Left cardiac atrium (tissue), 4 donors: ENCODE measurements at regions not wholly inside any gene's neighbourhood (a gene's known extent, or its start where the extent isn't known, plus 50 kb on each side); places are given as distances from the start of the nearest gene placed in this dataset.

ENCODE experiments used
- ATAC-seq, 2 donors: fragments of 200-7000 bp; cut with Tn5 transposase; one replicate each; pipeline ENCODE4 v1.9.1; 2020; ENCODE audit warnings: mild to moderate bottlenecking in 2 of 2, moderate library complexity in 2 of 2
- DNase-seq: peaks from one replicate; pipeline ENCODE4 v3.0.0-alpha.2; 2020
- intact Hi-C, 2 donors: fragments of 100-400 bp; cut with DNase I; formaldehyde crosslinking; loops; one replicate each; pipeline versions ENCODE4 v1.14.1 to v1.15.1; 2022 to 2023
- donor health status: DM: no; HTN: yes; CAD: no.
- donor health status: DM: no; HTN: yes; CAD: no; lungs with severe emphysema.
- donor health status: DM: yes; HTN: yes; CAD: no.
- donor health status: Dilated cardiomyopathy.

- DNase-seq = no peak
- intact Hi-C loops = no loop called here
- ATAC-seq = no peak
Observed at GRCh38 chr10:120641695-120642094, 184.7 kb downstream of the PLPP4 start.

GRCh38 chr10:120643351-120643750 lies 186.3 kb downstream of the PLPP4 start:
- no peak for DNase-seq
- no peak for ATAC-seq
- intact Hi-C loops = no loop called here

GRCh38 chr10:120644556-120645410 lies 187.8 kb downstream of the PLPP4 start:
- intact Hi-C loops = no loop called here
- ATAC-seq = no peak

GRCh38 chr10:120646159-120646732 lies 189.2 kb downstream of the PLPP4 start:
- DNase-seq (no peak), ATAC-seq (no peak)
- intact Hi-C loops = no loop called here

More at GRCh38 chr10:120644556-120645410, 187.8 kb downstream of the PLPP4 start:
- no peak for DNase-seq

- intact Hi-C loops = no loop called here
- no peak for ATAC-seq
- no peak for DNase-seq
Observed at GRCh38 chr10:120646738-120647456, 189.9 kb downstream of the PLPP4 start.

GRCh38 chr10:120650705-120651399 lies 193.8 kb downstream of the PLPP4 start:
- intact Hi-C loops = no loop called here
- no peak for DNase-seq
- ATAC-seq = no peak

- no peak for DNase-seq
- no peak for ATAC-seq
- intact Hi-C loops = no loop called here
Observed at GRCh38 chr10:120656107-120656506, 195.1 kb upstream of the WDR11 start.

- ATAC-seq (no peak), DNase-seq (no peak)
- intact Hi-C loops = no loop called here
Observed at GRCh38 chr10:120657371-120657770, 193.8 kb upstream of the WDR11 start.

GRCh38 chr10:120658943-120659885 lies 191.9 kb upstream of the WDR11 start:
- intact Hi-C loops = no loop called here
- DNase-seq (no peak), ATAC-seq (no peak)

GRCh38 chr10:120666308-120666707 lies 184.9 kb upstream of the WDR11 start:
- no peak for ATAC-seq
- intact Hi-C loops = no loop called here
- DNase-seq = no peak

- DNase-seq = no peak
- intact Hi-C loops = no loop called here
- no peak for ATAC-seq
Observed at GRCh38 chr10:120667276-120667675, 183.9 kb upstream of the WDR11 start.

- intact Hi-C loops = no loop called here
- no peak for DNase-seq
- ATAC-seq = no peak
Observed at GRCh38 chr10:120671491-120671890, 179.7 kb upstream of the WDR11 start.

- no peak for ATAC-seq
- DNase-seq = no peak
- intact Hi-C loops = no loop called here
Observed at GRCh38 chr10:120683454-120683853, 167.7 kb upstream of the WDR11 start.

- ATAC-seq = no peak
- intact Hi-C loops = no loop called here
Observed at GRCh38 chr10:120684226-120684625, 166.9 kb upstream of the WDR11 start.

GRCh38 chr10:120685136-120685535 lies 166.0 kb upstream of the WDR11 start:
- DNase-seq (no peak), ATAC-seq (no peak)
- intact Hi-C loops = no loop called here

More at GRCh38 chr10:120684226-120684625, 166.9 kb upstream of the WDR11 start:
- no peak for DNase-seq

GRCh38 chr10:120688928-120689327 lies 162.2 kb upstream of the WDR11 start:
- intact Hi-C loops = no loop called here
- no peak for ATAC-seq

GRCh38 chr10:120689777-120690529 lies 161.2 kb upstream of the WDR11 start:
- intact Hi-C loops = no loop called here
- no peak for DNase-seq
- ATAC-seq = no peak

More at GRCh38 chr10:120688928-120689327, 162.2 kb upstream of the WDR11 start:
- DNase-seq = no peak

- intact Hi-C loops = no loop called here
- no peak for ATAC-seq
- no peak for DNase-seq
Observed at GRCh38 chr10:120691625-120692024, 159.5 kb upstream of the WDR11 start.
